ENCODE measurements at regions not wholly inside any gene's neighbourhood (a gene's known extent, or its start where the extent isn't known, plus 50 kb on each side); places are given as distances from the start of the nearest gene placed in this dataset.
"Not testable (repeated sequence)": the region's sequence is repeated elsewhere in the genome, so short reads cannot be mapped to it uniquely, and the experiment has no call there.

DNA sequence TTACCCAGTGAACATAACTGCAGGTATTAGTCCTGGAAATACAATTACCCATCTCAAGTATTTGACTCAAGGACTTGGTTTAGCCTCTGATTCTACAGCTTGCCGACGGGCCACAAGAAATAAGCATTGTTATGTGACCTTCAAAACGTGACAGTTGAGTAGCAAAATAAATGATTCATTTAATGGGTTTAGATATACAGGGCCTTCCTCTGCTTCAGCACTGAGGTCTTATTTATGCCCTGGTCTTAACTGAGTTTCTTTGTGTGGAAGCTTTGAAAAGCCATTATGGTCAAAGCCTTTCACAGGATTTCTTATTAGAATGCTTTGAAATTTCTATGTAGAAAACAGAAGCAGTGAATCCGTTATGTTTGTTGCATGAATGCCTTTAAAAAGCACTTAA, 899.2 kb upstream of the API5 start:
- H3K36me3 ChIP-seq = no peaks in the 10 kb centered on the region
- DNase-seq = no peak
- no peaks in the 10 kb centered on the region for H3K9me3 ChIP-seq
- no peak overlapping the region for H3K4me3 ChIP-seq
- no peaks in the 10 kb centered on the region for H3K4me1 ChIP-seq
- intact Hi-C loops (cut with DNase I) = no loop called here
- H3K27ac ChIP-seq = no peak overlapping the region
- no peaks in the 10 kb centered on the region for H3K27me3 ChIP-seq
- no peak overlapping the region for H3K9ac ChIP-seq (ENCODE audit: low read depth in 2 of 2, low read length in 2 of 2)
- TF ChIP-seq, protein P1, sequence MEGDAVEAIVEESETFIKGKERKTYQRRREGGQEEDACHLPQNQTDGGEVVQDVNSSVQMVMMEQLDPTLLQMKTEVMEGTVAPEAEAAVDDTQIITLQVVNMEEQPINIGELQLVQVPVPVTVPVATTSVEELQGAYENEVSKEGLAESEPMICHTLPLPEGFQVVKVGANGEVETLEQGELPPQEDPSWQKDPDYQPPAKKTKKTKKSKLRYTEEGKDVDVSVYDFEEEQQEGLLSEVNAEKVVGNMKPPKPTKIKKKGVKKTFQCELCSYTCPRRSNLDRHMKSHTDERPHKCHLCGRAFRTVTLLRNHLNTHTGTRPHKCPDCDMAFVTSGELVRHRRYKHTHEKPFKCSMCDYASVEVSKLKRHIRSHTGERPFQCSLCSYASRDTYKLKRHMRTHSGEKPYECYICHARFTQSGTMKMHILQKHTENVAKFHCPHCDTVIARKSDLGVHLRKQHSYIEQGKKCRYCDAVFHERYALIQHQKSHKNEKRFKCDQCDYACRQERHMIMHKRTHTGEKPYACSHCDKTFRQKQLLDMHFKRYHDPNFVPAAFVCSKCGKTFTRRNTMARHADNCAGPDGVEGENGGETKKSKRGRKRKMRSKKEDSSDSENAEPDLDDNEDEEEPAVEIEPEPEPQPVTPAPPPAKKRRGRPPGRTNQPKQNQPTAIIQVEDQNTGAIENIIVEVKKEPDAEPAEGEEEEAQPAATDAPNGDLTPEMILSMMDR (IDR thresholded peaks at IDR 0.05) = no peak

DNA sequence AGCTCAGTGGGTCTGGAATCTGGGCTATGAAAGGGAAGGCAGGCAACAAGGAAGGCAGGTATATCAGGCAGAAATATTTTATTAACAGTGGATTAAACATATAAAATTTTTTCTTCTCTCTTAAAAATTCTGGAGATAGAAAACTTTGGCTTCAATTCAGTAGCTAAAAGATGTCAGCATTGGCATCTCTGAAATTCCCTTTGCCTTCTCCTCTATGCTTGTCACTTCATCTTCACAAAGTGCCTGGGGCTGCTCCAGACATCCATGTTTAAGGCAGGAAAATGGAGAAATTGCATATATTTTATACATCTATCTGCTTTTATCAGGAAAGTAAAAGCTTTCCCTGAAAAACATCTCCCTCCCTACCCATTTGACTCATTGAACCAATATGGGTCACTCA, 894.1 kb upstream of the API5 start:
- intact Hi-C loops (cut with DNase I) = no loop called here

DNA sequence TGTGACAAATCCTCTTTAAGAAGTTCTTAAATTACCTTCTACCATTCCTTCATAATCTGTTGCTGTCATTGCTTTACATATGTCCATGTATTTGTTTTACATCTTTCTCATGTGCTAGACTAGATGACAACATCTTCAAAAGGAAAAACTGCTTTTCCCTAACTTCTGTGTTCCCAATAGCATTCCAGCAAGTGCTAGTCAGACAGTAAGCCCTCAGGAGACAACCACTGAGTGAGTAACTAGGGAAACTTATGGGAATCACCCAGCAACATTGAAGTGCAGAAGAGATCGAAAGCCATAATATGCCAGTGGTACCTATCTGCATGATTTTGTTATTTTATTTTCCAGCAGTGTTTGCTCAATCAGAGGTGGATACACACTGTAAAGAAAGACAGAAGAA, 889.7 kb upstream of the API5 start:
- TF ChIP-seq, protein P1 (IDR thresholded peaks at IDR 0.05) = no peak
- DNase-seq = no peak
- intact Hi-C loops (cut with DNase I) = no loop called here

More for the DNA sequence above, 894.1 kb upstream of the API5 start:
- Histone ChIP-seq H3K27me3 (no peaks in the 10 kb centered on the region), H3K9ac (ENCODE audit: low read depth in 2 of 2, low read length in 2 of 2) (no peak overlapping the region), H3K9me3 (no peaks in the 10 kb centered on the region), H3K27ac (no peak overlapping the region), H3K4me3 (no peak overlapping the region), H3K4me1 (no peaks in the 10 kb centered on the region), H3K36me3 (no peaks in the 10 kb centered on the region)
- TF ChIP-seq, protein P1 (IDR thresholded peaks at IDR 0.05) = no peak
- no peak for DNase-seq

DNA sequence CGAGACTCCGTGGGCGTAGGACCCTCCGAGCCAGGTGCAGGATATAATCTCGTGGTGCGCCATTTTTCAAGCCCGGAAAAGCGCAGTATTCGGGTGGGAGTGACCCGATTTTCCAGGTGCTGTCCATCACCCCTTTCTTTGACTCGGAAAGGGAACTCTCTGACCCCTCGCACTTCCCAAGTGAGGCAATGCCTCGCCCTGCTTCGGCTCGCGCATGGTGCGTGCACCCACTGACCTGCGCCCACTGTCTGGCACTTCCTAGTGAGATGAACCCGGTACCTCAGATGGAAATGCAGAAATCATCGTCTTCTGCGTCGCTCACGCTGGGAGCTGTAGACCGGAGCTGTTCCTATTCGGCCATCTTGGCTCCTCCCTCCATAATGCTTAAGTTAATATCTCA, 876.9 kb upstream of the API5 start:
- intact Hi-C loops (cut with DNase I) = not testable (repeated sequence)

More for the DNA sequence above, 889.7 kb upstream of the API5 start:
- no peaks in the 10 kb centered on the region for H3K27me3 ChIP-seq
- no peak overlapping the region for H3K4me3 ChIP-seq
- H3K9me3 ChIP-seq = no peaks in the 10 kb centered on the region
- no peak overlapping the region for H3K9ac ChIP-seq (ENCODE audit: low read depth in 2 of 2, low read length in 2 of 2)
- H3K36me3 ChIP-seq = no peaks in the 10 kb centered on the region
- H3K27ac ChIP-seq = no peak overlapping the region
- no peaks in the 10 kb centered on the region for H3K4me1 ChIP-seq

DNA sequence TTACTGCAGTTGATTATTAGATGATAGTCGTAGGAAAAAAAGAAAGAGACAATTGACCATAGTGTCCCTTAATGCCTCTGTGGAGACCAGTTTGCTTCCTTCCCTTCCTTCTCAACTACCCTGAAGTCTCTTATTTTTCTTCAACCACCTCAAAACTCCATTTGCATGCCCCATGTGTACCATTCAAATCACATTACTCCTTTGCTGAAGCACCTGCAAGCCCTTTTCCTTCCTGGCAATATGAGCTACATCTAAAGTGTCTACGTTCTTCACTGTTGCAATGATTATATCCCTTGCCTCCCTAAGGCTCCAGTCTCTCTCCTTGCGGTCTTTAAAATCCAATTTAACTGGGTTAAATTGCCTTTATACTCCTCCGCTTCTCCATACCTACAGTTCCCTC, 867.4 kb upstream of the API5 start:
- no peak for DNase-seq
- no peaks in the 10 kb centered on the region for H3K4me1 ChIP-seq
- H3K36me3 ChIP-seq = no peaks in the 10 kb centered on the region
- intact Hi-C loops (cut with DNase I) = no loop called here
- no peak overlapping the region for H3K4me3 ChIP-seq
- H3K27me3 ChIP-seq = no peaks in the 10 kb centered on the region
- TF ChIP-seq, protein P1 (IDR thresholded peaks at IDR 0.05) = no peak
- no peaks in the 10 kb centered on the region for H3K9me3 ChIP-seq
- H3K27ac ChIP-seq = no peak overlapping the region
- H3K9ac ChIP-seq (ENCODE audit: low read depth in 2 of 2, low read length in 2 of 2) = no peak overlapping the region

More for the DNA sequence above, 876.9 kb upstream of the API5 start:
- not testable (repeated sequence) for H3K36me3 ChIP-seq; H3K4me1 ChIP-seq; H3K9ac ChIP-seq (ENCODE audit: low read depth in 2 of 2, low read length in 2 of 2); H3K27ac ChIP-seq; H3K27me3 ChIP-seq; H3K9me3 ChIP-seq; DNase-seq; H3K4me3 ChIP-seq

DNA sequence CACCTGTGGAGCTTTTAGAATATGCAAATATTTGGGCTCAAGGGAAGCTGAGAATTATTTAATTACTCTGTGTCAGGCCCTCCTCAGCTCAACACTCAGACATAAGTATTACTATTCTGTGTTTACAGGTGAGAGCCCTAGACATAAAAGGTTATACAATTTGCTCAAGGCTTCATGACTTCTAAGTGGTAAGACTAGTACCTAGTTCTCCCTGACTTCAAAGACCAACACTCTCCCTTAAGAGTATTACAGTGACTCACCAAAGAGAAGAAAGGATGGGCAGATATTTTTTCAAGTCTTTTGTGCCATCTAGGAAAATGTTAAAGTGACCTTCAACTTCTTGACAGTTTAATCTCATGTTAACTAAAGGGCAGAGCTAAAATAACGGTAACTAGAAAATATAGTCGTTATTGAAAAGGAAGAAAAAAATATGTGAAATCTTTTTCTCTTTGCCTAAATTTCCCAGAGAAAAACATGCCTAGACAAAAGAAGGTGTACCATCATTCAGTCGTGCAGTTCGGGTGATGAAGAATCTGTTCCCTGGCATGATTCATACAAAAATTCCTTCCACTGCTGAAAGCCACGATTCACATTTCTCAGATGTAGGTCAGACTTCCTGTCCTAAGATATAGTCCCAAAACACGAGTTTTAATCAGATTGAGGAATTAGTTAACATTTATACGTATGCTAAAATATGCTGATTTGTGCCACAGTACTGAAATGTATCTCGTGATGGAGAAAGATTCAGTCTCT, 849.1 kb upstream of the API5 start:
- DNase-seq = no peak
- Histone ChIP-seq H3K9me3 (no peaks in the 10 kb centered on the region), H3K27ac (no peak overlapping the region), H3K4me1 (no peaks in the 10 kb centered on the region), H3K4me3 (no peak overlapping the region), H3K9ac (ENCODE audit: low read depth in 2 of 2, low read length in 2 of 2) (no peak overlapping the region), H3K27me3 (no peaks in the 10 kb centered on the region), H3K36me3 (no peaks in the 10 kb centered on the region)
- TF ChIP-seq, protein P1 (IDR thresholded peaks at IDR 0.05) = no peak
- intact Hi-C loops (cut with DNase I) = no loop called here
